GM10266 (cell line): ENCODE measurements at regions not wholly inside any gene's neighbourhood (a gene's known extent, or its start where the extent isn't known, plus 50 kb on each side); places are given as distances from the start of the nearest gene placed in this dataset.

ENCODE experiments used
- DNase-seq: peaks from one replicate; pipeline ENCODE4 v3.0.0; 2012; ENCODE audit errors: extremely low spot score
- CTCF ChIP-seq: IDR thresholded peaks from 2 replicates; pipeline ENCODE4 v1.5.1; 2012; ENCODE audit warnings: mild to moderate bottlenecking, low read depth; ENCODE audit not compliant: control insufficient read depth, insufficient read depth; ENCODE audit errors: missing control alignments

- no peak for DNase-seq
- TF ChIP-seq CTCF: no peak
These were observed 160.0 kb upstream of the AFDN start for GRCh38 chr6:167666571-167667203.

DNA sequence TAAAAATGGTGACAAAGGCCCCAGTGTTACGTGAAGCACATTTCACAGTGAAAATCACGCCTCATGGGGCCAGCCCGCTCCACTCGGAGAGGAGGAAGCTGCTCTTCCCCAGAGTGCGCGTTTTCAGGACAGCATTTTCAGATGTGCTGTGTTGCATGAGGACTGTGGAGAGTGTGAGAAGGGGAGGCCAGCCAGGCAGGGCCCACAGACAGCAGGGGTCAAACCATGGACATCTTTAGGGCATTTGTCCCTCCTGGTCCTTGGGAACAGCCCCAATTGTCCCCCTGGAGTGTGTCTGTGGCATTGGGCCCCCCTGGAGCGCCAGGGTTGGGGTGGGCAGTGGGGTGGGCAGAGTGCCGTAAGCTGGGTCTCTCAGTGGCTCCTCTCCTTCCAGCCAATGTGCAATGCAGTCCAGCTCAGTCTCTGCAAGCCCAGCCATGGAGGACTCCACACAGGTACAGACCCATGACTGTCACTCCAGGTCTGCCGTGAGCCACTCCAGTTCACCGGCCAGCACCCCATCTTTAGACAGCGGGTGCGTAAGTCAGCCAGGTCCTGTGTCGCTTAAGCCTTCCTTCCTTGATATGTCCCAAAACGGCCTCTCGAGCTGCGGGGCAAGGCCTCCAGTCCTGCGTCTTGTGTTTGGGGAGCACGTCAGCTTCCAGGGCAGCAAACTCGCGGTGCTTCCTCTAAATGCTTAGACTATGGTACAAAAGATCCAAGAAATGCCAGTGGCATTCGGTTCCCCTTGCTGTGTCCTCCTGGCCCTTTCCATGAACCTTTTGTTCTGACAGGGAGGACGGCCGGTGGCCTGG lies 159.3 kb upstream of the AFDN start:
- no peak for TF ChIP-seq CTCF
- no peak for DNase-seq

- no peak for DNase-seq
- TF ChIP-seq CTCF: no peak
These were observed 158.5 kb upstream of the AFDN start for GRCh38 chr6:167668019-167668753.

DNA sequence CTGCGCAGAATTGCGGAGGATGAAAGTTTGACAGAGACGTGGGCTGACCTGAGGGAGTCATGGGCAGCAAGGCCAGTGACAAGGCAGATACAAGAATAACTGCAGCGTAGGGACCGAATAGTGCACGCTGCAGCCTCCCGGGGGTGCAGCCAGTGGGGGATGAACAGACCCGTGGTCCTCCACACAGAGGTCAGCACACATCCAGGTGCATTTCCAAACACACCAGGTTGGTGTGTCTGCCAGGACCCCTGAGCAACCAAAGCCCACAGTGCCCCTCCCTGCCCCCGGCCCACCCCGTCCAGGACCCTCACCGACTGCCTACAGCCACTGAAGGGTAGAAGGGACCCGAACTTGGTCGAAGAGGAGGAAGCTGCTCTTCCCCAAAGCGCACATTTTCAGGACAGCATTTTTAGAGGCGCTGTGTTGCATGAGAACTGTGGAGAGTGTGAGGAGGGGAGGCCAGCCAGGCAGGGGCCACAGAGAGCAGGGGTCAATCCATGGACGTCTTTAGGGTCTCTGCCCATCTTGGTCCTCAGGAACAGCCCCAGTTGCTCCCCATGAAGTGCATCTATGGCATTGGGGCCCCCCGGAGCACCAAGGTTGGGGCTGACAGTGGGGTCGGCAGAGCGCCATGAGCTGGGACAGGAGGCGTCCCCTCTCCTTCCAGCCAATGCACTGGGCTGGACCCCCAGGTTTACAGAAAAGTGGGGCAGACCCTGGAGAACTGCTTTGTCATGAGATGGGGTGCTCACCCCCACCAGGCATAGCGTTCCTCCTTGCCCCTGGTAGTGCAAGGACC lies 157.8 kb upstream of the AFDN start:
- no peak for DNase-seq
- TF ChIP-seq CTCF: no peak

DNA sequence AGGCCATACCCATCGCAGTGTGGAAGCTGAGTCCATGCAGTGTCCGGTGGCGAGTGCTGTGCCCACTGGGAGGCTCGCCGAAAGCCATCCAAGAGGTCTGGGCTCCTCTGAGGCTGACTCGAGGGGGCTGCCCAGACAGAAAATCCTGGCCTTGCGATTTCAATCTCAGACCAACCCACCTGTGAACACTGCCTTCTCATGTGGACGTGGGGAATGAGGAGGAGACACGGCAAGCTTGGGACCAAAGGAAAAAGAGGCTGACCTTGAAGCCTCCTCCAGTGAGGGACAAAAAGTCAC lies 157.2 kb upstream of the AFDN start:
- DNase-seq: no peak
- TF ChIP-seq CTCF: no peak

DNA sequence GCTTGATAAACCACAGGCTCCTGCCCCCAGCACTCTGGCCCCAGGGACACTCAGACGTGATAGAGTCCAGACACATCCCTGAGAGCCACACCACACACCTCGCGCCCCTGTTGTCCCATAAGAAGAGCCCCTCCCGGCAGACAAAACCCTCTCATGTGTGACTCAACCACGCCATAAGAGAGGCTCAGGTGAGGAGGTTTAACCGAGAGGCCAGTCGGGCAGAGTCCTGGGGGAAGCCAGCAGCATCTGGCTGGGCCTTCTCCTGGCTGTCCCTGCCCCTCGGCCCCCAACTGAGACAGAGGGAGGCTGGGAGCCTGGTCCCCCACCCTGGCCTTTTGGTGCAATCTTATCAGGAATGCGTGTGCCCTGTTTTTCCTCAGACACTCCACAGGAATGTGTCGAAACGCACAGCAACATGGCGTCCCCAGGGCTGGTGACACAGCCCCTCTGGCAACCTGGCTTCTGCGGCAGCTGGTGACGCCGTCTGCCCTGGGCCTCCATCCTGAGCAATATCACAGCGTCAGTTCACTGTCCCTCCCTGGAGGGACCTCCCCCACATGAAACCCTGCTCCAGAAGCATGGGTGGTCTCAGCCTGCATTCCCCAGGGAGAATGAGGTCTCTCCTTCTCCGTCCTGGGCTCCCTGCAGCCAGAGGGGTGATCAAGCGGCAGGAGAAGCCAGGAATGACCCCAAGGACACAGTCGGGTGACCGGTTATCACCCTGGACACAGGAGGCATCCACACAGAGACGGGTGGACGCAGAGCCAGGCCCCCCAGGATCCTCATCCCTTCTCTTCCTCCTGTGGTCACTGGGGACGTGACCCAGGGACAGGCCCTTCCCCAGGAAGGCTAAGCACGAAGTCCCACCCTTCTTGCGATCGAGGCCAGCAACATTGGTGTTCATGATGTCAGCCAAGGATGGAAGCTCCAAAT lies 156.6 kb upstream of the AFDN start:
- TF ChIP-seq CTCF: no peak
- DNase-seq: no peak
